ENCODE measurements at regions not wholly inside any gene's neighbourhood (a gene's known extent, or its start where the extent isn't known, plus 50 kb on each side); places are given as distances from the start of the nearest gene placed in this dataset.

DNA sequence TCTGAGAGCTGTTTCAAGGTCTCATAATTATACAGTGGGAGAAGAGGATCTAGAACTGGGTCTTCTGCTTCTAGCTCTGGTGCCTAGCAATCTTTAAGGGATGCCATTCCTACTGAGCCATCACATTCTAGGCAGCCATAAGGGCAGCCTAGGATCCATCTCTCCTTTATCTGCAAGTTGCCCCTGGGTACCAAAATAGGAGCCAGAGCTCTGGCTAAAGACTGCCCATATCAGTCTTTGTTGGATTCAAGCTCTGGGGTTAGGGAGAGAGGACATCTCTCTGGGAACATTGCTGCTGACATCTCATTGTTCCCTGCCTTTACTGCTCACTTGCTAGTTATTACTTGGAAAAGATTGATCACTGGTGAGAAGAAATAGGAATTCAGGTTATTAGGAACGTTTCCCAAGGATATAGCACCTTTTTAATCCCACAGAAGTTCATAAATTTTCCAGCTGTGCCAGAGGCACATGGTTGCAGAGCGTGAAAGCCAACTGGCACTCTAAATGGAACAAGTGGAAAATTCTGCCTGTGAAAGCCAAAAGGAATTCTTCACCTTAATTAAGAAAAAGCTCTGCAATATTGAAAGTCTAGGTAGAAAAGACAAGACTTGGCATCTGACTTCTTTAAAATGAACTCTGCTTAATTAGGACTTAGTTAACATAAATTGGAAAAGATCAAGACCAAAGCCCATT, 102.2 kb downstream of the CDC42EP3 start:
- Histone ChIP-seq H3K27me3 (no peaks in the 10 kb centered on the region), H3K4me3 (no peak overlapping the region), H3K4me1 (peaks cover 0 to 17% (median 7%) of the 10 kb centered on the region in 4 donors), H3K27ac (peak overlapping the region in 2 of 4 donors; percentile 11 to 19), H3K9me3 (no peaks in the 10 kb centered on the region), H3K36me3 (no peaks in the 10 kb centered on the region)
- no peak for TF ChIP-seq EP300 (IDR thresholded peaks at IDR 0.05; ENCODE audit: low read depth)
- TF ChIP-seq, protein P1, sequence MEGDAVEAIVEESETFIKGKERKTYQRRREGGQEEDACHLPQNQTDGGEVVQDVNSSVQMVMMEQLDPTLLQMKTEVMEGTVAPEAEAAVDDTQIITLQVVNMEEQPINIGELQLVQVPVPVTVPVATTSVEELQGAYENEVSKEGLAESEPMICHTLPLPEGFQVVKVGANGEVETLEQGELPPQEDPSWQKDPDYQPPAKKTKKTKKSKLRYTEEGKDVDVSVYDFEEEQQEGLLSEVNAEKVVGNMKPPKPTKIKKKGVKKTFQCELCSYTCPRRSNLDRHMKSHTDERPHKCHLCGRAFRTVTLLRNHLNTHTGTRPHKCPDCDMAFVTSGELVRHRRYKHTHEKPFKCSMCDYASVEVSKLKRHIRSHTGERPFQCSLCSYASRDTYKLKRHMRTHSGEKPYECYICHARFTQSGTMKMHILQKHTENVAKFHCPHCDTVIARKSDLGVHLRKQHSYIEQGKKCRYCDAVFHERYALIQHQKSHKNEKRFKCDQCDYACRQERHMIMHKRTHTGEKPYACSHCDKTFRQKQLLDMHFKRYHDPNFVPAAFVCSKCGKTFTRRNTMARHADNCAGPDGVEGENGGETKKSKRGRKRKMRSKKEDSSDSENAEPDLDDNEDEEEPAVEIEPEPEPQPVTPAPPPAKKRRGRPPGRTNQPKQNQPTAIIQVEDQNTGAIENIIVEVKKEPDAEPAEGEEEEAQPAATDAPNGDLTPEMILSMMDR (IDR thresholded peaks at IDR 0.05), result no peak
- no peak for TF ChIP-seq POLR2A (IDR thresholded peaks at IDR 0.05)
- TF ChIP-seq POLR2AphosphoS5 (IDR thresholded peaks at IDR 0.05), result no peak
- DNase-seq, result no peak
- WGBS, 2 donors (ENCODE audit: low coverage in 1 of 2), result 73 to 76% methylated on average over 2 of the region's 2 CpGs
- intact Hi-C loops (cut with DNase I; ENCODE audit: low total_unique reads) (no loop called here), in situ Hi-C loops (cut with MboI; ENCODE audit: low pct_ligation_motif_present in 1 of 4, low pct_unique_long_range_greater_than_20kb in 1 of 4, low sequenced_read_pairs in 3 of 4) (no loop called here)

DNA sequence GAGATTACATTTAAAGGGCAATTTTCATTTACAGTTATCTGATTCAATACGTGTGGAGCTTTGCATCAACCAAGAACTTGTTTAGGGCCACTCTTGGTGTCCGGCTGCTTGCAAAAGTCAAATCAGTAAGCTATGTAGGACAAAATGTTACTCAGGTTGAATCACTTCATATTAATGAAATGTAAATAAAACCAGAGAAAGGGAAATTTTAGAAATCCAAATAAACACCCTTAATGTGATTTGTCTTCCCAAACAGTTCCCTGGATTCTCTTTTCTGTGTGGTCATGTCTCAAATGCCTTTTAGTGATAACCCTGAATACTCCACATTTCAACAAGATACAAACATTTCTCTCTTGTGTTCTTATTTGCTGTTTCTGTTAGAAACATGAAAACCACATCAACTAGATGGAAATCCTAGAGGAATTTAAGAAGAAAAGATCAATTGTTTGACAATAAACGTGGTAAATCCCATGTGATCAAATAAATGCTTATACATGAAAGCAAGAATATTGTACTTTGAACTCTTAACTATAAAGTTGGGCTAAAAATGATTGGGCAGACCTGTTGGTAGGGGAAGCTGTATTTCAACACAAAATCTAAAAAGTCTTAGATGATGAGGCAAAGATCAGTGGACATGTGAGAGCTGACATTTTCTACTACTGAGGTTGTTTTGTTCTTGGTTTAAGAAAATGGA, 101.3 kb downstream of the CDC42EP3 start:
- no peak for DNase-seq
- Histone ChIP-seq H3K36me3 (no peaks in the 10 kb centered on the region), H3K4me1 (peaks cover 0 to 18% (median 7%) of the 10 kb centered on the region in 4 donors), H3K4me3 (no peak overlapping the region), H3K9me3 (no peaks in the 10 kb centered on the region), H3K27me3 (no peaks in the 10 kb centered on the region), H3K27ac (peak overlapping the region in 2 of 4 donors; percentile 19 to 21)
- intact Hi-C loops (cut with DNase I; ENCODE audit: low total_unique reads), result no loop called here
- WGBS, 2 donors (ENCODE audit: low coverage in 1 of 2), result 61 to 73% methylated on average over 3 of the region's 3 CpGs
- in situ Hi-C loops (cut with MboI; ENCODE audit: low pct_ligation_motif_present in 1 of 4, low pct_unique_long_range_greater_than_20kb in 1 of 4, low sequenced_read_pairs in 3 of 4), result no loop called here
- TF ChIP-seq EP300 (IDR thresholded peaks at IDR 0.05; ENCODE audit: low read depth) (no peak), POLR2AphosphoS5 (IDR thresholded peaks at IDR 0.05) (no peak), POLR2A (IDR thresholded peaks at IDR 0.05) (no peak)
- TF ChIP-seq, protein P1 (IDR thresholded peaks at IDR 0.05), result no peak

DNA sequence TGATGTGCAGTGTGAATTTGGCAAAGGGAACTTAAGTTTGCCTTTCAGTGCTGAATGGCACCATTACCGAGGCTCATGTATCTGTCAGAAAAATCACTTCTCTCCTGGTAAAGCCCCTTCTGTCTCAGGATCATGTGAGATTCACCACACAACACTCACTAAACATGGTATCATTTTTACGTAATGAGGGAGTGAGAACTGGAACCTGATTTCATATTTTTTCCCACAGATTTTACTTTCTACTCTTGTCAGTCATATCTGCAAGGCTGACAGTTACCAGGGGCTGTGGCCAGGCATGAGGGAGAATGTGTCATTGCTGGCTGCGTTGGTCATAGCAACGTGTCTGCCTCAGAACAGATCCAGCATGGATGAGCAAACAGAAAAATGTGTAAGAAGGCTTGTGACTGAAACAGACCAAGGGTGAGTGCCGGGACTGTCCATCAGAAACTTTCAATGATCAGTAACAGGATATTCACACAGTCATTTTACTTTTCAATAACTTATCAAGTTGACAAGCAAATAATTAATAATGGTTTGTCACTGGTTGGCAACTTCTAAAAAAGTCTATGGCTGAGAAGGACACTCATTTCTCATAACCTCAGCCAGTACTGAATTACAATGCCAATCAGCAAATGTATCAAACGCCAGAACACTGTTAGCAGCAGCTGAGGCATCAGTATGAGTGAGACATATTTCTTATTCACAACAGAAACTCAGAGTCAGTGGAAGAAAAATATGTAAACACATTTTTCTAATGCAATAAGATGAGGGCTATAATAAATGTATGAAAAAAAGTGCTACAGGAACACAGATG, 100.5 kb downstream of the CDC42EP3 start:
- H3K9me3 ChIP-seq, result no peaks in the 10 kb centered on the region
- TF ChIP-seq EP300 (IDR thresholded peaks at IDR 0.05; ENCODE audit: low read depth), result no peak
- TF ChIP-seq, protein P1 (IDR thresholded peaks at IDR 0.05), result no peak
- TF ChIP-seq POLR2AphosphoS5 (IDR thresholded peaks at IDR 0.05), result no peak
- TF ChIP-seq POLR2A (IDR thresholded peaks at IDR 0.05), result no peak
- DNase-seq, result no peak
- H3K27me3 ChIP-seq, result no peaks in the 10 kb centered on the region
- 24 to 39% methylated on average over 3 to 6 of the region's 6 CpGs for WGBS, 2 donors (ENCODE audit: low coverage in 1 of 2)
- in situ Hi-C loops (cut with MboI; ENCODE audit: low pct_ligation_motif_present in 1 of 4, low pct_unique_long_range_greater_than_20kb in 1 of 4, low sequenced_read_pairs in 3 of 4) (no loop called here), intact Hi-C loops (cut with DNase I; ENCODE audit: low total_unique reads) (no loop called here)
- H3K4me3 ChIP-seq, result no peak overlapping the region
- H3K4me1 ChIP-seq, result peaks cover 0 to 18% (median 7%) of the 10 kb centered on the region in 4 donors
- peak overlapping the region in 2 of 4 donors; percentile 19 to 21 for H3K27ac ChIP-seq
- H3K36me3 ChIP-seq, result no peaks in the 10 kb centered on the region

DNA sequence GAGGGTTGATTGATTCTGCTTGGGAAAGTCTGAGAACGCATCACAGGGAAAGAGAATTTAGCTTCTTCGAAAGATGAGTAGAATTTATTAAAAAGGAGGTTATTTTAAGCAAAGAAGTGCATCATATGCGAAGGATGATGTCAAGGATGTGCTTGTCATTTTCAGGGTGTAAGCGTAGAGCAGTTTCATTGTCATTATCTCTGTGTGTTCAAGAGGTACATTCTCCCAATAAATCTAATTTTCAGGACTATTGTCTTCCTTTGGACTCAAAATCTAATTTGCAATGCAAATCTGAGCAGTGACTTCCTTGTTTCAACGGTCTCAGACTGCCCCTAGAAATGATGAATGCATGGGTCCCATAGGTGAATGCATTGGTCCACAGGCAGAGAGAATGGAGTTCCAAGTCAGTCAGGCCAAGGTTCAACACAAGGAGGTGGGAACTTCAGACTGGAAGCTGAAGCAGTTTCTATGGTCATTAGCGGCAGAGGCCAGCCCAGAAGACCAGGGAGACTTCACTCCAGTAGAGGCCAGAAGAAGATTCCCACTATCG, 99.8 kb downstream of the CDC42EP3 start:
- TF ChIP-seq, protein P1 (IDR thresholded peaks at IDR 0.05), result no peak
- TF ChIP-seq POLR2A (IDR thresholded peaks at IDR 0.05), result no peak
- TF ChIP-seq EP300 (IDR thresholded peaks at IDR 0.05; ENCODE audit: low read depth), result no peak
- no peak for TF ChIP-seq POLR2AphosphoS5 (IDR thresholded peaks at IDR 0.05)
- no peak for DNase-seq
- Histone ChIP-seq H3K36me3 (no peaks in the 10 kb centered on the region), H3K4me1 (peaks cover 0 to 18% (median 7%) of the 10 kb centered on the region in 4 donors), H3K27me3 (no peaks in the 10 kb centered on the region), H3K27ac (peak overlapping the region in 1 of 4 donors; percentile 19), H3K4me3 (no peak overlapping the region), H3K9me3 (no peaks in the 10 kb centered on the region)
- 80 to 84% methylated on average over 5 to 7 of the region's 7 CpGs for WGBS, 2 donors (ENCODE audit: low coverage in 1 of 2)
- in situ Hi-C loops (cut with MboI; ENCODE audit: low pct_ligation_motif_present in 1 of 4, low pct_unique_long_range_greater_than_20kb in 1 of 4, low sequenced_read_pairs in 3 of 4), result no loop called here
- intact Hi-C loops (cut with DNase I; ENCODE audit: low total_unique reads), result no loop called here

Measured in transverse colon (tissue), 4 donors.